ENCODE measurements at regions not wholly inside any gene's neighbourhood (a gene's known extent, or its start where the extent isn't known, plus 50 kb on each side); places are given as distances from the start of the nearest gene placed in this dataset.

GRCh38 chr1:201610858-201611257 lies 71.9 kb downstream of the NAV1 start:
- no peak for DNase-seq (ENCODE audit: low read depth)

- DNase-seq (ENCODE audit: low read depth), result no peak
Observed at GRCh38 chr1:201612645-201613044, 73.7 kb downstream of the NAV1 start.

- no peak for DNase-seq (ENCODE audit: low read depth)
Observed at GRCh38 chr1:201614262-201615015, 75.5 kb downstream of the NAV1 start.

DNA sequence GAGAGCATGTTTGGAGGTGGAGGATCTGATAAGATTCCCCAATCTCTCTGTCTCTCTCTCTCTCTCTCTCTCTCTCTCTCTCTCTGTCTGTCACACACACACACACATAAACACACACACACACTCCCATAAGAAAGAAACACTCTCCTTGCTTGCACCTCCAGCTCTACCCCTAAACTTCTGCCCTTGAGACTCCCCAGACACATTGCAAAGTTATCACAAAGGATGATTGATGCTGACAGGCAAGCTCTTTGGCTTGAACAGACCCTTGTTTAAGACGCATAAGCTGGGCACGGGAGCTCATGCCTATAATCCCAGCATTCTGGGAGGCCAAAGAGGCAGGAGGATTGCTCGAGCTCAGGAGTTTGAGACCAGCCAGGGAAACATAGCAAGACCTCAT lies 78.2 kb downstream of the NAV1 start:
- no peak for DNase-seq (ENCODE audit: low read depth)

DNA sequence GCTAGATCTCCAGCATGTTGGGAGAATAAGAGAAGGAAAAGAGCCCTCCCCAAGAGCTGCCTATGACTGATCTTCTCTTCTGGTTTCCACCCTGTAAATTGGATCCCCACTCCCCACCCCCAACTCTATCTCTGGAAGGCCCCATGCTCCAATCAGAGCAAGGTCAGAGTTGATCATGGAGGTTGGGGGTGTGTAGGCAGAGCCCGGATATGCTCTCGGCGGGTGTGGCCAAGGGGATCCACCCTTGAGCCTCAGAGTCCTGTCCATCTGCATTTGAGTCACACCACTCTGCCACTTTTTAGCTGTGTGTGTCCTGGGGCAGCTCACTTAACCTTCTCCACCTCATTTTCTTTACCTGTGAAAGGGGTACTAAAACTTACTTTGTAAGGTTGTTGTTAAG lies 79.5 kb downstream of the NAV1 start:
- no peak for DNase-seq (ENCODE audit: low read depth)

DNA sequence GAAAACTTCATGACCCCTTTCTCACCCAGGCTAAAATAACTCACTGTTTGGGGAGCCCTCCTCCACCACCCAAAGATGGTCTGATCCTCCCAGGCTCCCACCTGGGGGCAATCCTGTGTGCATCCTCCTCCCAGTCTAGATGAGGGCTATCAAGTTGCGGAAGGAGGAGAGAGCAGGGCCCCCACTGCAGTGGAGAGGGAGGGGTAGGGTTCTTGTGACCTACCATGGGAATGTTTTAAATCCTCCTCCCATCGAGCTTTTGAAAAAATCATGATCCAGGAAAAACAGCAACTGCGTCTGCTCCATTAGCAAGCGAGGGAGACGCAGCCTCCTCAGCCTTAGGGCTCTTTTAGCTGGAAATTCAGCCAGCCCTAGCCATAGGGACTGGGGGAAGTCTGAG lies 80.0 kb downstream of the NAV1 start:
- DNase-seq (ENCODE audit: low read depth), result no peak

DNA sequence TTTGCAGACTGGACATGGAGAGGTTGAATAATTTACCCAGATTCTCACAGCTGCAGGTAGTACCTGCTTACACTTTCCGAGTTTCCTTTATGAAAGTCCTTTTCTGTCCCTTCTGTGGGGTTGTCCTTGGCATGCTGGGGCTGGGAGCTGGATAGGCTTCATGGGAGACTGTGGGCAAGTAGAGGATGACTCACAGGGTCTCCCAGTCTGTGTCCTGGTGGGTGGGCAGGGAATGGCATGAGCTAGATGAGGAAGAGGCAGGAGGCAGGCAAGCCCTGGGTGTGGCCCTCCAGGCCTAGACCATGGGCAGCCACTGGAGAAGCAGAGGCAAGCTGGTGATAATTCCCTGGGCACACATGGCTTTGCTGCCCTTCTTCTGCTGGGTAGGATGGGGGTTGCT lies 80.6 kb downstream of the NAV1 start:
- DNase-seq (ENCODE audit: low read depth), result no peak

- DNase-seq (ENCODE audit: low read depth), result no peak
Observed at GRCh38 chr1:201622353-201622752, 83.4 kb downstream of the NAV1 start.

DNA sequence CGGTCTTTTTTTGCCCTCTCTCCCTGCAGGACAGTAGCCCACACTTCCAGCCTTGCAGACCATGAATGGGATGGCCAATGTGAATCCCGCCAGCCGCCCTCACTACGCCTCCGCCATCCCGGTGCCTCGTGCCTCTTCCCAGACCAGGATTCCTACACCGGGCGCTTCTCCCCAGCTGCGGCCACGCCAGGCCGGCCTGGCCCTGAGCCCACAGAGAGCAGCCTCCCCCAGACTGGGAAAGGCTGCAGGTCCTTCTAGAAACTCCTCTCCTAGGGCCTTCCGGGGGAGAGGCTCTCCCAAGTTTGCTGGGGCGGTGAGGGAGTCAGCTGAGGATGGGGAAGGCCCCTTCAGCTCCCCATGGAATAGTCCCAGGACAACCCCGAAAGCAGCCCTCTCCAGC lies 83.9 kb downstream of the NAV1 start:
- DNase-seq (ENCODE audit: low read depth), result no peak

- no peak for DNase-seq (ENCODE audit: low read depth)
Observed at GRCh38 chr1:201624741-201625225, 85.9 kb downstream of the NAV1 start.

GRCh38 chr1:201625226-201625761 lies 86.4 kb downstream of the NAV1 start:
- no peak for DNase-seq (ENCODE audit: low read depth)

GRCh38 chr1:201625851-201626251 lies 86.9 kb downstream of the NAV1 start:
- no peak for DNase-seq (ENCODE audit: low read depth)

DNA sequence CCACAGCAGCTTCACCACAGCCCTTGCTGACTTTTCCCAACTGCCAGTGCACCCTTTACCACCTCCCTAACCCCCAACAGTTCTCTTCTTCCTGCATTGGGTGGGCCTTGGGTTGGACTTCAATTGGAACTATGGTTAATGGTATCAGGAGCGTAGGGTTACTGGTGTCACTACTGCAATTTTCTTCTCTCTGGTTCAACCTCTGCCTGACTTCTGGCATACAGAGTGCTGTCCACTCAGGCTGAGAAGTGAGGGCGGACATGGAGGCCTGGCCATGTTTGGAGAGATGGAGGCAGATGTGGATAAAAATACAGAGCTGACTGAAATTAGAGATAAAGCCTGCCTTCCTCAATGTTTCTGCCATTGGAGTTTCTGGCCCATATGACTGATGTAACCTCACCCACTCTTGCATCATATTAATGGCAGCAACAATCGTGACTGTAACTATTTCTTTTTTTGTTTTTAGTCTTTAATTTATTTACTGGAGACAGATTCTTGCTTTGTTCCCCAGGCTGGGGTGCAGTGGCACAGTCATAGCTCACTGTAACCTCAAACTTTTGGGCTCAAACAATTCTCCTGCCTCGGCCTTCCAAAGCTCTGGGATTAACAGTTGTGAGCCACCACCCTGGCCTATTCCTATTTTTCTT lies 87.8 kb downstream of the NAV1 start:
- DNase-seq (ENCODE audit: low read depth), result no peak

DNA sequence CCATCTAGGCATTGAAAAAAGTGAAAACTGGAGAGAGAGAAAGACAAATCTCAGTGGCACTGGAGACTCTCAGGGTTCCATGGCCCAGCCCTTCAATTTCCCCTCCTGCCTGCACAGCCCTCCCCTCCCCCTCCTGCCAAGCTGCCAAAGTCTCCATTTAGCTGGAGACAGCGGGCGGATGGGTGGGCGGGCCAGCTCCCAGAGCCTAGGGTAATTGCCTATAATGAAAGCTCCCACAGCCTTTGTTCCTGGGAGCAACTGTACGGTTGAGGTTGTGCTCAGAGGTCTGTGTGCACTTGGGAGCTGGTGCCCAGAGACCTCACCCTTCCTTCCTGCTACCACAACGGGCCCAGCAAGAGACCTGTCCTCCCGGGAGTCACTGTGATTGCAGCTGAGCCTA lies 89.6 kb downstream of the NAV1 start:
- DNase-seq (ENCODE audit: low read depth), result no peak

- no peak for DNase-seq (ENCODE audit: low read depth)
Observed at GRCh38 chr1:201630582-201630981, 91.7 kb downstream of the NAV1 start.

DNA sequence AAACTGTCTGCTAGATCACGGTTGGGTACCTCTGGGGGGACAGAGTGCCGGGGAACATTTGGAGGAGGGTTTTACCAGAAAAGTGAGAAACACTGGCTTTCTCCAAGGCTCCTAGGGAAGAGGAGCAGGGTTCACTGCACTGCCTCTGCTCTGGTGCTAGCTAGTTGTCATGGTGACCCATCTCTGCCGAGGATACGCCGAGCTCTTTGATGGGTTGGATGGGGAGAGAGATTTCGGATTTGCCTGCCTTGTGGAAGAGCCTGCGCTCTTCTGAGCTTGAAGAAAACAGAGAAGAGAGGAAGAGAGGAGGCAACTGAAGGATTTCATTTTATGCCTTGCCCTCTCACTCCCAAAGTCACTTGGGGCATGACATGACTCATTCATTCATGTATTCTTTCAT lies 92.1 kb downstream of the NAV1 start:
- DNase-seq (ENCODE audit: low read depth), result no peak

DNA sequence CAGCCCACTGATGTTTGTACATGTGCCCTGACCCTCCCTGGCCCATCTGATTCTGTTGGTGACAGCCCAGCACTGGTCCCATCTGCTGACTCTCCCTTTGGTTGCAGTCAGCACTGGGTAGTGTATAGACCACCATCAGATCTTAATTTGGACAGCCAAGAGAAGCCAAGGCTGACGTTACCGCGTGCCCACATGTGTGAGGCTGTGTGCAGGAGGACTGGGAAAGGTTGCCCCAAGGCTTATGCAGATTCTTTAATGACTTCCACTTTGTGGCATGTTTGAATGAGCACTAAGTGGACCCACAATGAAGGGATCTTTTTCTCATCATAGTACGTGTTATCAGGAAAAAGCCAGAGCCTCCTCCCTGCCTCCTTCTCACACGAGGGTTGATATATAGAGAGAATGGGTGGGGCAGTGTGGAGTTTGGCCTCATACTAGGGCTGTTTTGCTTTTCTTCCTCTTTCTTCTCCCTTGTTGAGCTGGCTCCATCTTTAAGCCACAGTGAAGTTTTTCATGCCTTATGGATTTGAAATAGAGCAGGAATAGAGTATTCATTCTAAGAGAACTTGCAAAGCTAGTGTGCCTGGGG lies 93.5 kb downstream of the NAV1 start:
- no peak for DNase-seq (ENCODE audit: low read depth)

DNA sequence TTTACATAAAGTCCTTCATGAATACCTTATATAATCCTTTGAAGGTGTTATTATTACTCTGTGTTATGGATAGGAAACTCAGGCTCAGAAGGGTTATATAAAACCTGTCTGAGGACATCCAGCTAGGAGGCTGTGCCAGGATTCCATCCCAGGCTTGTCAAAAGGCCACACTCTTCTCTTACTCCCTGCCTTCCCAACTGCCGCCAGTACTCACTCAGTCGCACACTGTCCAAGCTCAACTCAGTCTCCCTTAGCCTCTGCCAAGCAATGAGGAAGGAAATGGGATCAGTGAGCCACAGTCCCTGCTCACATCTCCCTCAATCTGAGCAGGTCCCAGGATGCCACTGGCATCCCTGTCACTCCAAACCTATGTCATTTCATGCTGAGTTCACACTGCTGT lies 94.4 kb downstream of the NAV1 start:
- no peak for DNase-seq (ENCODE audit: low read depth)

DNA sequence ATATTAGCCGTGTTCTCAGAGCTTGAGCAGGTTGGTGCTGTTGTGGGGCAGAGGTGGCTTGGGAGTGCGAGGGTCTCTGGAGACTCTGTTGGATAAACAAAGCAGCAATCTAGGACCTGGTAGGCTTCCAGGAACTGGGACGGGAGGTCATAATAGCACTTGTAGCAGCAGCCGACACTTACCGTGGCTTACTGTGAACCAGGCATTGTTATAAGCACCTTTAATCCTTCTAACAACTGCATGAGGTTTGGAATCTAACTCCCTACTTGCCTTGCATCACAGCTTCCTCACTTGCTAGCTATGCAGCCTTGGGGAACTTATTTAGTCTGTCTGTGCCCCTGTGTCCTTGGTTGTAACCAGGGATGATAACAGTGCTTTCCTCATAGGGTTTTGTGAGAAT lies 94.9 kb downstream of the NAV1 start:
- DNase-seq (ENCODE audit: low read depth), result no peak

DNA sequence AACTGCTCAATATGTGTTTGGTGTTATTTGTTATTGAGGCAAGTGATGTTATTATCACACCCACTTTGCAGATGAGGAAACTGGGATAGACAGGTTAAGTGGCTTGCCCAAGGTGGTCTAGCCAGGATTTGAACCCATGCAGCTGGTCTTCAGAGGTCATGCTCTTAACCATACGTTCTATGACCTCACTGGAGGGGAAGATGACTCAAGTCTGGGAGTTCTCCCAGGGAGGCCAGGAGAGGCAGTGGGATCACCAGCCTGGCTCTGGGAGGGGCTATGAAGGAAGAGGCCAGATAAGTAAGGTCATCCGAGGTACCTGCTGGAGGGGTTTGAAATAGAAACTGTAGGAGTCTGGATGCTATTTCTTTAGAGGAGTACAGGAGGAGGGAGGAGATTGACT lies 95.3 kb downstream of the NAV1 start:
- DNase-seq (ENCODE audit: low read depth), result no peak

DNA sequence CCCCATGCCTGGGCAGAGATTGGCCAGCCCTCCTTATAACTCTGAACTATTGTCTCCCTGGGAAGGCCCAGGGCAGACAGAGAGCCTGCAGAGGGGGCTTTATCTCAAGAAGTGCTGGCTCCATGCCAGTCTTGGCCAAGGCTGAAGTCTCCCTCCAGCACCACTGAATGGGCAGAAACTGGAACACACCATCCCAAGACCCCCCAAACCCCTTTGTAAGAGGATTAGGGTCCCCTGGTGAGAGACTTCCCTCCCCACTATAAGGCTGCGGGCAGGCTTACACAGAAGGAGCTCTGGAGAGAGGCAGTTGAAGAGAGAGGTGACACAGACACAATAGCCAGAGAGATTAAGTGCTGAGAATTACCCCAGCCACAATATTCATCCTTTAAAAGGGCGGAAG lies 97.2 kb downstream of the NAV1 start:
- no peak for DNase-seq (ENCODE audit: low read depth)

DNA sequence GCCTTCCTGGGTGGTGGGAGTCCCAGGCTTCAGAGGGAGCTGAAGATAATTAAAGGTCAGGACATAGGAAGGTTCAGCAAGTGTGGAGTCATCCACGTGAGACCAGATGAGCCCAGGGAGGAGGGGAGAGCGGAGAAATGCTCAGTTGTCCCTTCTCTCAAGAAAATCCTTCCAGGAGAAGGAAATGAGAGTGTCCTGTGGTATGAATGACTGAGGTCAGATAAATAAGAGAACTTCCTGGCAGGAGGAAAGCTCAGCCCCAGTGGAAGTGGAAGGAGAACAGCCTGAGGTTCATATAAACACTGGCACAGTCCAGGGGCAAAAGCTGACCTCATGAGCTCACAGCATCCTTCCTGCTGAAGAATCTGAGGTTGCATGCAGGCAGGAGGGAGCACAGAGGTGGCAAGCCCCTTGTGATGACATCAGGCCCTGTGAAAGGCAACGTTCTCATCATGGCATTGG lies 97.6 kb downstream of the NAV1 start:
- DNase-seq (ENCODE audit: low read depth), result no peak
